GM13977 (cell line): ENCODE measurements at regions not wholly inside any gene's neighbourhood (a gene's known extent, or its start where the extent isn't known, plus 50 kb on each side); places are given as distances from the start of the nearest gene placed in this dataset.
A peak's percentile ranks its signal among the peaks of the same experiment; 100 is the strongest.
"Not testable (repeated sequence)": the region's sequence is repeated elsewhere in the genome, so short reads cannot be mapped to it uniquely, and the experiment has no call there.

Source experiments
- DNase-seq: peaks from one replicate; pipeline ENCODE4 v3.0.0; 2012; ENCODE audit warnings: low spot score
- CTCF ChIP-seq: IDR thresholded peaks from 2 replicates; pipeline ENCODE4 v1.5.1; 2012; ENCODE audit warnings: mild to moderate bottlenecking, control low read depth; ENCODE audit not compliant: insufficient read depth; ENCODE audit errors: extremely low read depth, missing control alignments
- in situ Hi-C: fragments of 300-500 bp; cut with MboI; formaldehyde crosslinking; loops from one replicate; pipeline ENCODE4 v1.12.0; 2022; ENCODE audit warnings: low sequenced_read_pairs, low pct_unique_long_range_greater_than_20kb, mixed read lengths, inconsistent platforms; ENCODE audit not compliant: unreplicated experiment

GRCh38 chr10:46781001-46781400 is 130.2 kb upstream of the PTPN20 start:
- in situ Hi-C loops, DNase-seq: not testable (repeated sequence)

DNA sequence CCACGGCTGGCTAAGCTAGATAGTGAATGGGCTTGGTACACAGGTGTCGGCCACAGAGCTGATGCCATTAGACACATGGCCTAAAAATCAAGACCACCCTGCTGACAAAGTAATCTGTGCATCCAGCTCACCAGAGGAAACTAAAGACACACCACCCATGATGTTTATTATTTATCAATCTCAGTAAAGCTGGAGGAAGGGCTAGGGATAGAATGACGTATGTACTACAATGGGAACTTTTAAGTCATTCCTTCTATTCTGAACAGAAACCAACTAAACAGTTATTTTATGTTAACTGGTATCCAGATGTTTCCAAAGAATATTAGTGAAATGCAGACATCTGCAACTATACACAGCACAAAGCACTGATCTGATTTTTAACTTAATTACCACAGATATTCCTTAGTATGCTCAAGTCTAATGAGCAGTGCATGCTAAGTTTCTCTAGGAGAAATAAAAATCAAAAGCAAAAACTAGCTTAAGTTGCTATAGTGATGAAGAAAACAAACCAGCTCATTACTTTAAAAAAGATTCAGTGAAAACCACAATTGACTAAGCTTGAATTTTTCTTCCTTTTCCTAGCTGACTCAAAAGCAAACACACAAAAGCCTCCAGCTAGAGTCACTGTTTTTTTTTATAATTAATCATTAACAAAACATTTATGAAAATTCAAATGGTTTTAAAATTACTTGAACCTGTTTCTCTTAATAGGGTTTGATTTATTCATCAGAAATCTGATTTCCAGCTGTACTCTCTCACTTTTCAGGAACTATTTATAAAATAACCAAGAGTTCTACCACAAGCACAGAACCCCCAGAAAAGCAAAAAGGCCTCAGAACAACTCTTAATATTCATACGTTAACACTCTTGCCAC is 129.0 kb upstream of the PTPN20 start:
- DNase-seq, in situ Hi-C loops: not testable (repeated sequence)

- in situ Hi-C loops, DNase-seq: not testable (repeated sequence)
These were observed 126.6 kb upstream of the PTPN20 start for GRCh38 chr10:46784665-46785064.

- in situ Hi-C loops, DNase-seq: not testable (repeated sequence)
These were observed 125.1 kb upstream of the PTPN20 start for GRCh38 chr10:46786125-46786517.

- in situ Hi-C loops, result not testable (repeated sequence)
- peak; percentile 29 for DNase-seq
These were observed 124.5 kb upstream of the PTPN20 start for GRCh38 chr10:46786518-46787320.

DNA sequence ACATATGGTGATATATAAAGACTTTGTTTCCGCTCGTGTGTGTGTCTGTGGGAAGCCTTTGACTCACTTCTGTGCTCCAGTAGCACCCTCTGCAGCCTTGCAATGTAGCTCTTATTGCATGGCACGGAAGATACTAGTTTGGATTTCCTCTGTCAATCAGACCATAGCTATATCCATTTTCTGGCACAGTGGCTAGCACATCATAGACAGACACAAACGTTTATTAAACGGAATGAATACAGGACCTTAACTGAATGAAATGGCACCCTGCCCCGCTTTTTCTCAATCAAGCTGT is 124.0 kb upstream of the PTPN20 start:
- peak; percentile 8 for DNase-seq
- peak; percentile 50 for TF ChIP-seq CTCF
- in situ Hi-C loops, result no loop called here

DNA sequence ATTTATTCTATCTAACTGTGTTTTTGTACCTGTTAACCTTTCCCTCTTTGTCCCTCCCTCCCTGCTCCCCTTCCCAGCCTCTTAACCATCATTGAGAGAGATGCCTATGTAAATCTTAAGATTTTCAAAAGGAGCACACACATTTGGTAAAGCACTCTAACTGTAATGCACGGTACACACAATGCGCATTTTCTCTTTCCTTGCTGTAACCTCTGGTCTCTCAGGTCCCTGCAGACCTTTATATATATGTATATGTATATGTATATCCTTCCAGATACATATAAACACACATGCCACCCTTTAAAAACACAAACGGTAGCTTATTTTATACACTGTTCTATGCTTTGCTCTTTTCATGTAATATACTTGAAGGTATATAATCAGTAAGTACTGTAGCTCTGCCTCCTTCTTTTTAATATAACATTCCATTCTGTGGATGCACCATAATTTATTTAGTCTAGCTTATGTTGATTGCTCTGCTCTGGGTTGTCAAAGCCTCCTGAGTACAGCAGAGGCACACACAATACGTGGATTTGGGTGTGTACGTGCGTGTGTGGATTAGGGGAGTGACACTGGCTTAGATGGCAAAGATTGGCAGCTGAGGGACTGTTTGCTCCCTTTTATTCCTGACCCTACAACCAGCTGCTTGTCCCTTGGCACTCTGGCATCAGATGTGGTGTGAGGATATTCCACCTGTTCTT is 118.4 kb upstream of the PTPN20 start:
- in situ Hi-C loops, result not testable (repeated sequence)

GRCh38 chr10:46796351-46796750 is 114.9 kb upstream of the PTPN20 start:
- in situ Hi-C loops, DNase-seq: not testable (repeated sequence)

More for the DNA sequence above, 118.4 kb upstream of the PTPN20 start:
- DNase-seq, result not testable (repeated sequence)

- in situ Hi-C loops, DNase-seq: not testable (repeated sequence)
These were observed 109.2 kb upstream of the PTPN20 start for GRCh38 chr10:46802010-46802409.

DNA sequence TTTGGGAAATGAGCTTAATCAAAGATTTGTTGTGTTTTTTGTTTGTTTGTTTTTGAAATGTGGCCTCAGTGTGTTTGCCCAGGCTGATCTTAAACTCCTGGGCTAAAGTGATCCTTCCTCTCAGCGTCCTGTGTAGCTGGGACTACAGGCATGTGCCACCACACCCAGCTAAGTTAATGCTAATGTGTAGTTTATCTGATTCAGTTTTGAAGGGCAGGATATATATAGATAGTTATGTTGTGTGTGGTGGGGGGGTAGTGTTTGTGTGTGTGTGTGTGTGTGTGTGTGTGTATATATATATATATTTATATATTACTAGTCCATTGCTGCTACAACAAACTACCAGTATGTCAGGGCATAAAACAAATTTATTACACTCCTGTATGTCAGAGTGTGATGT is 108.1 kb upstream of the PTPN20 start:
- DNase-seq, in situ Hi-C loops: not testable (repeated sequence)

GRCh38 chr10:46810222-46810621 is 101.0 kb upstream of the PTPN20 start:
- in situ Hi-C loops, result not testable (repeated sequence)

GRCh38 chr10:46816126-46816525 is 95.1 kb upstream of the PTPN20 start:
- in situ Hi-C loops, DNase-seq: not testable (repeated sequence)

More at GRCh38 chr10:46810222-46810621, 101.0 kb upstream of the PTPN20 start:
- not testable (repeated sequence) for DNase-seq

DNA sequence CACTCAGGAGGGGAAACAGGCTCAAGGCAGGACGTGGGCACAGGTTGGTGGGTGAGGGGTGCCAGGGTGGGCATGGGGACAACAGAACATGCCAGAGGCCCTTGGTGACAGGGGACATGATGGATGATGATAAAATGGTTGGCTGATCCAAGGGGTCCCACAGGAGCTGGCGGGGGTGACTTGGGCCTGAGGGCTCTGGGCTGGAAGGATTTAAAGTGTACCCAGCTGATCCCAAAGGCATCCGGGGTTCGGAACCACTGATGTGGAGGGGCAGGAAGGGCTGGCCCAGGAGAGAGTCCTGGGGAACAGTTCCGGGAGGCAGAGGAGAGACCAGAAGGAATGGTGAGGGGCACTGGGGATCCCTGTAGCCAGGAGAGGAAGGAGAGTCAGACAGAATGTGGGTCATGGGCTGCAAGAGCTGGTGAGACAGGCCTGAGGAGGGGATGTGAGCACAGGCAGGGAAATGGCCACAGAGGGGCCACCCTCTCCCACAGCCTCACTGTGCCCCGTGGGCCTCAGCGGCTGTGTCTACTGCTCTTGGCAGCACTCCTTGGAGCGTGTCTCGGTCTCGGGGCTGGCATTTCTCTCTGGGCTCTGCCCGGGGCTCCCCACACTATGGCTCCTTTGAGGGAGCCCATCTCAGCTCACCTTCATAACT is 70.7 kb upstream of the PTPN20 start:
- DNase-seq, in situ Hi-C loops: not testable (repeated sequence)

GRCh38 chr10:46841051-46841593 is 70.1 kb upstream of the PTPN20 start:
- DNase-seq, in situ Hi-C loops: not testable (repeated sequence)

- in situ Hi-C loops, result not testable (repeated sequence)
These were observed 66.0 kb upstream of the PTPN20 start for GRCh38 chr10:46845194-46845593.

DNA sequence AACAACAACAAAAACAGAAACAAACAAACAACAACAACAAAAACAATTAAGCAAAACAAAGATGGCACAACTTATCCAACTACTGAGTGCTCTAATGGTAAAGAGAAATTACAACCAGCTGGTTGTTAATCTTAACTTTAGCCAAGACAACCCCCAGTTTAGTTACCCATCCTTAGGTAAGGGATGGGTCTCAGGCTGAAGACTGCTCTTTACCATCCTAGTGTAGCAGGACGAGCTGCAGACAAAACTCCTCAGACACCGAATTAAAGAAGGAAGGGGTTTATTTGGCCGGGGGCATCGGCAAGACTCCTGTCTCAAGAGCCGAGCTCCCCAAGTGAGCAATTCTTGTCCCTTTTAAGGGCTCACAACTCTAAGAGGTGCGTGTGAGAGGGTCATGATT is 65.6 kb upstream of the PTPN20 start:
- in situ Hi-C loops, DNase-seq: not testable (repeated sequence)

More at GRCh38 chr10:46845194-46845593, 66.0 kb upstream of the PTPN20 start:
- not testable (repeated sequence) for DNase-seq
